DMS53 treated with DMSO at 0.1 percent for 48 hours (cell line): ENCODE measurements at regions not wholly inside any gene's neighbourhood (a gene's known extent, or its start where the extent isn't known, plus 50 kb on each side); places are given as distances from the start of the nearest gene placed in this dataset.

Source experiments
- DNase-seq: peaks from one replicate; lab custom pipeline; 2025; ENCODE audit not compliant: unreplicated experiment; lab: John Stamatoyannopoulos, UW

DNA sequence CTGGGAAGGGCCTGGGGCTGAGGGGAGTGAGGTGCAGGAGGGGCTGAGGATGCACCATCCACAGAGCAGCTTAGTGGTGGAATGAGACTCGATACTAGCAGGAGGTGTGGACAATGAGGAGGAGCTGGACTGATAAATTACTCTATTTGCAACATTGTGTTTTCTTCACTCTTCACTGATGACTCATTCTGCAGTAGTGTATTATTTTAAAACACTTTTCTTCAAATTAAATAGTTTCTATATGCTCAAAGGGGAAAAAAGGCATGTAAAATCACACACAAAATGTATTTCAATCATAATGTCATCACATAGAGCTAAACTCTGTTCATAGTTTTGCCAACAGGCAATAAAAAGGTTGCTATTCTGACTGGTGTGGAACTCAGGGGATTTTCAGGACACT is 467.0 kb upstream of the CTSO start:
- DNase-seq, result no peak

DNA sequence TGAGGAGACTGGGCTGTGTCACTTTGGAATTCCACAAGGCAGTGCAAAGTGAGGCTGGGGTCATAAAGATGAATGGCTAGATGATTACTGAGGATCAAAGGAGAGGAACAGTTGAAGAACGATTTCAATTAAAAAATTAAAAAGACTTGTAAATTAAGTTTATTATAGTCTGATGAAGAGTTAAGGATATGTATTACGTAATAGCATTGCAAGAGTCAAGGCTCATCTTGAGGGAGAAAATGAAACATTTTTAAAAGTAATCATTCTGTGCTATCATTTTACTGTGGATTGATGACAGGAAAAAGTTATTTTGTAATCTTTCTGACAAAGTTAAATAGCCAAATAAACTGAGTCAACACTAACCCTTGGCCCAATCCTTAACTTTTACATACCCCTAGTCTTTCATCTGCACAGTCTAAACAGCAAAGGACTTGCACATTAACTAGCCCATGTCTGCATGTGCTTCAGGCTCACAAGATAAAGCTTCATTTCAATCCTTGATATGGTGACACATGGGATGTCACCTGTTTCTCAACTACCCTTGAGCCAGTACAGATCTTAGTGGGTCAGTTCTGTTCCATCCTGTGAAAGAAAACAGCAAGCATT is 465.5 kb upstream of the CTSO start:
- no peak for DNase-seq

DNA sequence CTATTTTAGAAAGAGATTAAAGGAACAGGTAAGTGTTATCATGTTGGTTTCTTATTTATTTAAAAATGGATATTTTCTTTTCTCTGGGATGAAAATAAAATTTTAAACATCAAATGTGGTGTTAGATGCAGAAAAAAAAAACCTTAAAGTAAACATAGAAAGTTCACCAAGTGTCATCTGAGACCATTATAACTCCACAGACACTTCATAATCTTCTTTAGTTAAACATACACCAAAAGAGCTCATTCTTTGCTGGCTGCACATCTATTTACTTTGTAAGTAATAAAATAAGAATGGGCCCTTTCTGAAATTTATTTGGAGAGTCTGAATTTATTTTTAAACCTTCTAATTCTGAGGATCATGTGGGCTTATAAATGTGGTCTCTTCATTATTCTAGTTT is 460.7 kb upstream of the CTSO start:
- DNase-seq, result no peak

DNA sequence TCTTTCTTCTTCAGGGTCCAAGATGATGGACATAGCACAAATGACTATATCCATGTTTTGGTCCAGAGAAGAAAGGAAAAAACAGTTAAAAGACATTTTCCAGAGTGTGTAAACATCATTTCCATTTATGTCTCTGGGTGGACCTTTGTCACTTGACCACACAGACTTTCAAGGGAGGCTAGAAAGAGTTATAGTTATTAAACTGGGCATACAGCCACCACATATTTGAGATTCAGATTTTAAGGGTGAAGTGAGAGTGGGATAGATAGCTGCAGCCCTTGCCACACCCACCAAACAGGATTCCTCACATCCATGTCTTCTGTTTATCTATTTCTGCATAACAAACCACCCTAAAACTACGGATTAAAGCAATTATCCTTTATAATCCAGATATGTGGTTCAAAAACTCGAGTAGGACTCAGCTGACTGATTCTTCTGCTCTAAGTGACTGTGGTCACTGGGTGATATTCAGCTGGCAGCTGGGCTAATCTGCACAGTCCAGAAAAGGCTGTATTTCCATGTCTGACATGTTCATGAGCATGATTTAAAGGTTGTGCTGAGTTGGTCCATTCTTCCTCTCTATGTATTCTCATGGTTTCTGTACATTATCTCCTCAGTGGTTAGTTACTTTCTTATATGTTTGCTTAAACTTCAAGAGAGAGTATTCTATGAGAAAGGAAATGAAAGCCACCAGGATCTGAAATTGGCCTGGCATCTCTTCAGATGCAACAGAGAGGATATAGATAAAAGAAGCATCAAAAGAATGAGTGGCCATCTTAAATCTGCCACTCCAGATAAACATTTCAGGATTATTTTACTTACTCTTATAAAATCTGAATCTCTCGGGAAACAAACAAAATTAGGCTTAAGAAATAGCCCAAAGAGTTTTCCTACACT is 459.8 kb upstream of the CTSO start:
- no peak for DNase-seq

GRCh38 chr4:156411531-156411930 is 457.9 kb upstream of the CTSO start:
- DNase-seq, result no peak

- no peak for DNase-seq
These were observed 455.1 kb upstream of the CTSO start for GRCh38 chr4:156408749-156409148.

- no peak for DNase-seq
These were observed 447.7 kb upstream of the CTSO start for GRCh38 chr4:156401371-156401770.

- DNase-seq, result no peak
These were observed 442.9 kb upstream of the CTSO start for GRCh38 chr4:156396534-156396933.

DNA sequence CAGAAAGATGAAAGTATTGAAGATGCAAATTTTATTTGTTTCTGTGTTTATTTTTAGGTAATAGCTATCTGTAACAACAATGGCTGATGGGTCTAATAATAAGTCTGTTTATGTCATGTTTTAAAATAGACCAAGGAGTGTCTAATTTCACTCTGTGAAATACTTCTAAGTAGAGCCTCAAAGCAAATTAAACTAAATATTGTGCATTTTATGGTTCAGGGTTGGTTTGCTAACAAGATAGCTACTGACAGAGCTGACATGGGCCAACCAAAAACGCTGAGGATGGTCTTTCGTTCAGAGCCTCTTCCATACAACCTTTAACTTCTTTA is 437.6 kb upstream of the CTSO start:
- no peak for DNase-seq

DNA sequence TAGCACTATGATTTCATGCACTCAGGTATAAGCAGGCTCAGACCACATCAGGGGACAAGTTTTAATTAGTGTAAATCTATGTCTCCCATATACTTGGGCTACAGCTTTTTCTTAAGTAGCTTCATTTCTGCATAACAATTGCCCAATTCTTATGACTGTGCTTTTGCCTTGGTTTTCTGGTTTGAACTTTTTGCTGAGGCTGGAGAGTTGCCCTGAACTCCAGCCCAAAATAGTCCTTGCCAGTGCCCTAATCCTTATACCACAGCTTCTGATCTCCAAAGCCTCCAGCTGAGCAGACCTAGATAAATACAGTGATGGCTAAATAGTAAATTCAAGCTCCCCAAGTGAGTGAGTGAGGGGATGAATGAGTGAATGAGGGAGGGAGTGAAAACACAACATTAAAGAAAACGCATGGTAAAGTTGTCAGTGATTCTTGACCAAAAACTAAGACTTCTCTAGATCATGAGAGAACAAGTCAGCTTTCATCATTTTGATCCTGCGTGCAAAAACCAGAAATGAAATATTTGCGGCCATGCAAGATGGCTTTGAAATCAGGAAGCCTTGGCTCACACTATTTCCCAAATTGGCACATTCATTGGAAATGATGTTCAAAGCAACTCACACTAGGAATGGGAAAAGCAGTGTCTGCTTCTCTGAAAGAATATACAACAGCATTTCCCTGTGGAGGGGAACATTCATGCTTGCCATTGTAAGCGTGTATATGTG is 437.1 kb upstream of the CTSO start:
- DNase-seq, result no peak

DNA sequence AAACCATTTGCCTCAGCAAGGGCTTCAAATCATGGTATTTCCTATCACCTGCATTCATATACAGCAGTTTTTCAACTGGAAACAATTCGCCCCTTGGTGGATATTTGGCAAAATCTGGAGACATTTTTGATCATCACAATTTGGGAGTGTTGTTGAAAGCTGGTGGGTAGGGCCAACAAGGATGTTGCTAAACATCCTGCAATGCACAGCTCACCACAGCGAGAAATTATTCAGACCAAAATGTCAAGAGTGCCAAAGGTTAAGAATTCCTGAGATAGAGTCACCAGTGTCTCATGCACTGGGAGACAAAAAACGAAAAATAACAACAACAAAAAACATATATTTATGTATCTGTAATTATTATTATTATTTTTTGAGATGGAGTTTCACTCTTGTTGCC is 435.2 kb upstream of the CTSO start:
- DNase-seq, result no peak

- no peak for DNase-seq
These were observed 424.5 kb upstream of the CTSO start for GRCh38 chr4:156378033-156378665.

DNA sequence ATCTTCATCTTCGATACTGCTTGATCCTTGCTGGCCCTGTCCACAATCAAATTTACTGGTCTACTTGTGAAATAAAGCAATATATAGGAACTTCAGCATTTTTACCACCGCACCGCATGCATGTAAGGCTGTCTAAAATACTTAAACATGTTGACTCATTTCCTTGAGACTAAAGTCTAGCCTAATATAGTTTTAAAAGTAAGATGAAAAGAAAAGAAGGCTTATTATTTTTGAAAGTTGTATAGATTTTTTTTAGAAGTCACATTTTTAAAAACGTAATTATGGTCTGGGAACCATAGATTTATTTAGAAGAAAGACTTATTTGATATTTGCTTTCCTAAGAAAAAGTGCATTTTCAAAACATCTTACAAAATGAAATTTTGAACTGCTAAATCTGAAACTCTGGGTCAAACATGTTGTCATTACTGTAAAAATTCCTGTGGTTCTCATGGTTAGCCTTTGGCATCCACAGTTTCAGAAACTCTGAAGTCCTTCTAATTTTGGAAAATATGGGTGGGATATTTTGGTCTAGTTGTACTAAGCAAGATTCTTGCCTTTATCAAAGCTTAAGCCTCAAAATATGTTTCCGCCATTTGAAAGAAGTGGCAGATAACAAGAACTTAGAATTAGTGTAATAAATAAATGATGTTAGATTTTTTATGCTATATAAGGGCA is 423.5 kb upstream of the CTSO start:
- DNase-seq, result no peak

DNA sequence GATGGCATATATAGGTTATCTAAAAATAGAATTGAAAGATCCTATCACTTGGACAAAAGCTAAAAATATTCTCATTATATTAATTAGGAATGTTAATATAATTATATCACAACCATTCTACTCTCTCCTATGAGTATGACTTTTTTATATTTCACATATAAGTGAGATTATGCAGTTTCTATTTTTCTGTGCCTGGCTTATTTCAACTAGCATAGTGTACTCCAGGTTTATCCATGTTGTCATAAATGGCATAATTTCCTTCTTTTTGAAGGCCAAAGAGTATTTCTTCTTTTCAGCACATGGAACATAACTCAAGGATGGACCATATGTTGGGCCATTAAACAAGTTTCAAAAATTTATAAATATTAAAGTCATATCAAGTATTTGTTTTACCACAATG is 421.2 kb upstream of the CTSO start:
- DNase-seq, result no peak

DNA sequence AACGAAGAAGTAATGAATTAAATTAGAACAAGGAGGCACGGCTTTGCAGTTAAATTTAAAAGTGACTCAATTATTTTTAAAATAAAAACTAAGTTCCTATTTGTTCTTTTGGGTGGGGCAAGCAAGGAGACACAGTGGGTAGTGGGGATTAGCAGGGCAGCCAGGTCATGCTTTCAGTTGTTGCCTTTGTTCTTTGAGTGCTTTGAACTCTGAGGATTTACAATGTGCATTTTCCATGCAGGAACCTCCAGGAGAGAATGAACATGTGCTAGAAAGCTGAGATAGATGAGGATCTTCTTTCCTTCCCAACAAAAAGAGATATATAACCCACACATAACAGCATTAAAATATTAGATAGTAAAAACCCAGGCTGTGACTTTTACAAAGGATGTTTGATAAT is 420.4 kb upstream of the CTSO start:
- DNase-seq, result no peak

GRCh38 chr4:156367502-156367901 is 413.8 kb upstream of the CTSO start:
- DNase-seq, result peak; percentile 18

DNA sequence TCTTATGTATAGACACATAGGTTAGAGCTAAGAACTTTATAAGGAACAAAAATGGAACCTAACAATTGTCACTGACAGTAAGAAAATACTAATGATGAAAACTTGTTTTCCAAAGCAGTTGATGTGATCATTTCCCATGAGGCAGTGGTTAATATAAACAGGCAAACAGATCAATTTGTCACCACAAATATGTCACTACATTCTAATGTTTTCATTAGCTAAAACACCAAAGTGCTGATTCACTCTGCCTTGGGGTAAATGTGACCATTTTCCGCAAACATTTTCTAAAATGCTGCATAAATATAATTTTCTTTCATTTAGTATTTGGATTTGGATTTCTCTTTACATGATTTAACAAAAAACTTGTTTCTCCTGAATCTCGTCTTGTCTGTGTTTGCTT is 408.9 kb upstream of the CTSO start:
- no peak for DNase-seq

GRCh38 chr4:156347412-156348075 is 393.9 kb upstream of the CTSO start:
- DNase-seq, result no peak

GRCh38 chr4:156346959-156347385 is 393.3 kb upstream of the CTSO start:
- DNase-seq, result no peak

GRCh38 chr4:156344397-156344796 is 390.7 kb upstream of the CTSO start:
- no peak for DNase-seq

- no peak for DNase-seq
These were observed 382.8 kb upstream of the CTSO start for GRCh38 chr4:156336511-156336910.
